Activated effector memory CD4-positive, alpha-beta T cell treated with anti-CD3 and anti-CD28 coated beads, Interleukin-2, amount 50 U/mL, for 16 hours (primary cell): ENCODE measurements at regions not wholly inside any gene's neighbourhood (a gene's known extent, or its start where the extent isn't known, plus 50 kb on each side); places are given as distances from the start of the nearest gene placed in this dataset.

Experiments used
- DNase-seq: peaks from one replicate; pipeline ENCODE4 v3.0.0-alpha.2; 2020

DNA sequence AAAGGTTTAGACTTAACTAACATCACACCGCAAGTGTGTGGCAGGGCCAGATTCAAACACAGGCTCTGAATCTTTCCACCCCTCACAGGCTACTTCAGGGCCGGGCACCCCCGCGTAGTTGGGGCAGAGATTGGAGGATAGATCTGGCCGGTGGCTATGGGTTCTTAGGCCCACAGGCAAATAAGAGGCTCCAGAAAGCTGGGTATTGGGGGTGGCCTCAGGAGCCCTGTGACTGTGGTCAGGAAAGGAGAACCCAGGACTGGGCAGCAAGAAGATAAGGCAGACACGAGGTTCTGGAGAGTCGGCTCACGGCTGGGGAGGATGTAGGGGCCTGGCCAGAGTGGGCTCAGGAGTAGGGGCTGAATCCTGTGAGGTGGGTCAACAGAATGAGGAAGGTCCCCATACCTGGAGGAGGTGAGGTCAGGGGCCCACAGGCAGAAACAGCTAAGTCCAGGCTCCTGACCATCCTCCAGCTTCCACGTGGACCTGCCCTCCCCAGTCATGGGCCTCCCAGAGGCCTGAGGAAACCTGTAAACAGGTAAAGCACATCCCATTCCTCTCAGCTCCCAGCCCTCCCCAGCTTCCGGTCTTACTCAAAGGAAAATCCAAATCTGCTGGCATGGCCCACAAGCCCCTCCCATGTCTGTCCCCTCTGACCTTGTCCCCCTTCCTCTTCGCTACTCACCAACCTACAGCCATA, 306.2 kb downstream of the MATN1 start:
- DNase-seq: peak; percentile 44

DNA sequence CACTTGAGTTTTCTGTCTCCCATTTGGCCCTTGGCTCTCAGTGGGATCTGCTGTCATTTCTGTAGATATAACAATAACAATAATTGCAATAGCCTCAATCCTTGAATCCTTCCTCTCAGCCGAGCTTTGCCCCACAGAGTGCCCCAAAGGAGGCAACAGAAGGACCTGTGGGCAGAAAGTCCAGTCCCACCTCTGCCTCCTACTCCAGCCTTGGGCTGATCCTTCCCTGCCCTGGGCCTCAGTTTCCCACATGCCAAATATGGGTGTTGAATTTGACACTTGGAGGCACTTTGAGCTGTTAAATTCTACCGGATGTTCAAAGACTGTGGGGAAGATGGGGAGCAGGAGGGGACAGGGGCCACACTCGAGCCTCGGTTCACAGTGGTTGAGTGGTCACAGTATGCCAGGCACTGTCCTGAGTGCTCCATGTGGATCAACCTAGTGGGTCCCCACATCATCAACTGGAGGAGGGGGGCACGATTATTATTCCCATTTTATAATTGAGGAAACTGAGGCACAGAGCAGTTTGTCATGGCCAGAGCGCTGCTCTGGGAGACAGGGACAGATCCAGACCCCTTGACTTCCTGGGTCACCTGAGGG, 307.1 kb downstream of the MATN1 start:
- peak; percentile 21 for DNase-seq

DNA sequence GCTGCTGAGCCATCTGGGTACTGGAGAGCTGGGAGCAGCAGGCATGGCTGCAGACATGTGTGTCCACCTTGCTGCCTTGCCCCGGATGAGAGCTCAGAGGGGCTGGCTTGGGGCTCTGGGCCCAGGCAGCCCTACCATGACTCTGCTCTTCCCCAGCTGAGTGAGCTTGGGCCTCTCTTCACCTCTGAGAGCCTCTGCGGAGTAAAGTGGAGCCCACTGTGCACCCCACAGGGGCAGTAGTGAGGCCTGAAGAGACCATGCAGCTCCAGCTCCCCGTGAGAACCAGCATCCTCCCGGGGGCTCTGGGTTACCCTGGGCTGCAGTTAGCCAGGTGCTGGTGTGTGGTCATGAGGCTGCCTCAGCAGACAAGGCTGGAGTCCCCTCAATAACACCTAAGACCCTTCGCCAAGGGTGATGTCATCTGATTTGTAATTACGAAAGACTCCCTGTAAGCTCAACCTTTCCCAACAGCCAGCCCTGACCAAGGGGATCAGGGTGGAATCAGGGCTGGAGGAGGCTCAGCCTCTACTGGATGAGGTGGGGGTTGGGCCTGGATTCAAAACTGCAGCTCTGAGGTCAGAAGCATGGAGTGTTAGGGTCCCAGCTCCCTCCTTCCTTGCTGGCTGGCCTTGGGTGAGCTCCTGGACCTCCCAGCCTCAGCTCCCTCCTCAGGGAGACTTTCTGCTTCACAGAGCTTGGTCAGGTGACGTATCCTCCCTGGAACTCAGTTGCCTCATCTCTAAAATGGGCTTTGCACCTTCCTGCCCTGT, 308.0 kb downstream of the MATN1 start:
- DNase-seq: peak; percentile 24

DNA sequence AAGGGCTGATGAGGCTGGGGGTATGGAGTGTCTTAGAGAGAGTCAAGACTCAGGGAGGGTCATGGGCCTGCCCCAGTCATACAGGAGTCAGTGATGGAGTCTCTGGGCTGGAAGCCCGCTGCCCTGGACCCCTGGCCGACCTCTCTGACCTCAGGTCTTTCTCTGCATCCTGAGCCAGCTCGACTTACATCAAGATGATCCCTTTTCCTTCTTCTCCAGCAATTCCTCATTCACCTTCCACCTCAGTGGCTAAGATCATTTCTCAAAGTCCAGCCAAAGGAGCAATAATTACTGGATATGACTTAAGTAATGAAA, 308.6 kb downstream of the MATN1 start:
- no peak for DNase-seq

DNA sequence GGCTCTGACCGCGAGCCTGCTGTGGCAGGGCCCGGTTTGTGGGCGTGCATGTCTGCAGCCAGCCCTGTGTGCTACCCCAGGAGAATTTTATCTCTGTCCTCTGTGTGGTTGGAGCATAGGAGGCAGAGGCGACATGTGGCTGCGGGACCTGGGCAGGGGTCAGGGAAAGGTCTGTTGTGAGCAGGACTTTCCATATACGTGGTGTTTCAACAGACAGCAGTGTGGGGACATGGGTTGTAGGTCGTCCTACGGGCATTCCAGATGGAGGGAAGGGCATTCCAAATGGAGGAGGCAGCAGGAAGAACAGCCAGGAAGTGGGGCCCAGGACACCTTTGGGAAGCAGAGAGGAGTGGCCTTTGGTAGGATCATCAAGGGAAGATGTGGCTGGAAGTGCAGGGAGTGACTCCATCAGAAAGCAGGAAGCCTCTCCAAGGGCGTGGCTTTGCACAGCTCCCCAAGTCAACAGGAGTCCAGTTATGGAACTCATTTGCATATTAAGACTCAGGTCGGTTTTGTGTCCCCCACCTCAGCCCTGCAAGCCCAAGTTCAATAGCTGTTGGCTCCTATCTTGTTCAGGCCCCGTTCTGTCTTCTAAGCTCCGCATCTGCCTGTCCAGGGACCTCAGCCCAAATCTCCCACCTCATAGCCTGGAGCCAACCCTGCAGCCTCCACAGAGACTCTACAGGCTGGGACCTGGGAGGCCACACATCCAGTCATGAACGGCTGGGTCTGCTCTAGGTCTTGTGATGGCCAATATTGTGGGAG, 309.1 kb downstream of the MATN1 start:
- peak; percentile 27 for DNase-seq

DNA sequence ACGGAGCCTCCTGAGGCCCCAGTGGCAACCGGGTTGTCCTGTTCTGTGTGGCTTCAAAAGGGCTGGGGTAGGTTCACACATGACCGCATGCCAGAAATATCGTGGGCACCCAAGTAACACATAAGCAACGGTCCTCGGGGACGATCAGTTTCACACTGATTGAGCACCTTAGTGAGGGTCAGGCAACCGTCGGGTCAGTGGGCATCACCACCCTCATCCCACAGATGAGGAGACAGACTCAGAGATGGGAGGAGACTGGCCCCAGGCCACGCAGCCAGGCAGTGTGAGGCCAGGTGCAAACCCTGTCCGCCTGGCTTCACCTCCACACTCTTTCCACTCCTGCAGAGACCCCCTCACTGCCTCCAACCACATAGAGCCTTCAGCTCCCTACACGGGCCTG, 309.8 kb downstream of the MATN1 start:
- DNase-seq: peak; percentile 47

DNA sequence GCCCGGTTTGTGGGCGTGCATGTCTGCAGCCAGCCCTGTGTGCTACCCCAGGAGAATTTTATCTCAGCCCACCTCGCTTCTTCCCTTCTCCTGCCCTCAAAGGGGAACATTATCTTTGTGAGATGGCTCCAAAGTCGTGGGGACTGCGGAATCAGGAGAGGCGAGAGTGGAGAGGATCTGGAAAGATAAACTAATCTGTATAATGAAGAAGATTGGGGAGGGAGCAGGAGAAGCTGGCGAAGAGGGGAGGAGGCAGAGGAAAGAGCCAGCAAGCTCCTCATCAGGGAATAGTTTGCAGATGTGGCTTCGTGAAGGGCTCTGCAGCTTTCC, 310.3 kb downstream of the MATN1 start:
- peak; percentile 27 for DNase-seq

DNA sequence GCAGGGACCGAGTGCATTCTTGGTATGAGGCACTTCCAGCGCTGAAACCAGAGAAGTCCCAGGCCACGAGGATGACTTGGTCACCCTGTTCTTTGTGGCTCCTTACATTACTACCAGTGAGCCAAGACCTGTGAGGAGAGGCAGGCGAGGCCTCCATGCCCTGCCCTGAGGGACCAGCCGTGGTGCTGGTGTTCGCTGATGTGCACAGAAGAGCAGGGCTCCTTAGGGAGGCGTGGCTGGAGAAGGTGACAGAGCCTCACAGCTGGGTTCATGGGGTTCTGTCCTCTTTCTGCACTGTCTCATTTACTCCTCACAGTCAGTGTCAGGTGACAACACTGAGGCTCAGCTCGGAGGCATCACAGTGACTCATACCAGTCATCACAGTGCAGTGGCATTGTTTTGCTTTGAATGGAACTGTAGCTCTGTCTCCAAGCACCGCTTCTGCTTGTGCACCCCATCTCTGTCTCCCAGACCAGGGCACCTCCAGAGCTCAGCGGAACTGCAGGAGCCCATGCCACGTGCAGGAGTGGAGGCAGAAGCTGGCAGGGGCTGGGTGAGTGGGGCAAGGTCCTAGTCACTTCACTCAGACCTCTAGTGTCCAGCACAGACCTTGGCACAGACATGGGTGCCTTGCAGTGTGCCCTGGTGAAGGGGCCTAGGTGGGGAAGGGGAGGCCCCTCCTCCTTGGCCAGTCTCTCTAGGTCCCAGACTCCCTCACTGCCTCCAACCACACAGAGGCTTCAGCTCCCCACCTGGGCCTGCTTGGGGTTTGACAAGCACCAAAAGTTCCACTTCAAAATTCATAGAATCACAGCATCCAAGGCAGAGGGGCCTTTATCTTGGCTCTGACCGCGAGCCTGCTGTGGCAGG, 310.9 kb downstream of the MATN1 start:
- DNase-seq: peak; percentile 42

DNA sequence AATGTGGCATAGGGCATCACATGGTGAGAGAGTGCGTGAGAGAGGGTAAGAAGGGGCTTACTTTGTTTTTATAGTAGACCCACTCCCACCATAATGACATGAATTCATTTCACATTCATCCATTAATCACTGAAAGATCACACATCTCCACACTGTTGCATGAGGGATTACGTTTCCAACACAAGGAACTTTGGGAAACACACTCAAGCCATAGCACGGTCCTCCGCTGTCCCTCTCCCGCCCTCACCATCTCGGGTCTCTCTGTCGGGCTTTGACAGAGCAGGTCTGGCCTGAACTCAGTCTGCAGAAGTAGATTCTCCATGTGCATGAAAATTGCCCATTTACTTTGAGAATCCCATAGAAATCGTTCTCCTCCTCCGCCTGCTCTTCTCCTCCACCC, 312.2 kb downstream of the MATN1 start:
- DNase-seq: peak; percentile 24

DNA sequence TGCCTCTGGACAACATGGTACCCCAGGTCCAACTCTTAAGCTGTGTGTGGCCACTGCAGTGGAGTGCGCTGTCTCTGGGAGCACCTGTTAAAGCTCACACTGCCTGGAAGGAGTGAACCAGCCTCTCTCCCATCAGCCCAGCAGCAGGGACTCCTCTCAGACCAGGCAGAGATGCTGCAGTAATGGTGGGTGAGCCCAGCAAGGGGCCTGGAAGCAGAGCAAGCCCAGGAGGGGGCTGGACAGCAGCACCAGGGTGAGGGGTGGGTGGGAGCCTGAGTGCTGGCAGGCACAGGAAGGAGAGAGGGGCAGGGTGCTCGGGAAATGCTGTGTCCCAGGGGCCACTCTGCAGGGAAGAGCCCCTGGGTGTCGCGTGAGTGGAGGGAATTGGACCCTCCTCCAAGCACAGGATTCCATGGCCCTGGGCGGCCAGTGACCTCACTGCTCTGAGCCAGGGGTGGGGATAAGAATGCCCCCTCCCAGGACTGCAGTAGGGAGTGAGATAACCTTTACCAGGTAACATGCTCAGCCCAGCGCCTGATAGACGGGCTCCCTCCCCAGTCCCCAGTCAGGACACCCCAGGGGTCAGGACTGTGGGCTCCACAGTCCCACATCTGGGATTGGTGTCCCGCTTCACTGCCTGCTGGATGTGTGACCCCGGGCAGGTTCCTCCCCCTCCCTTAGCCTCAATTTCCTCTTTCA, 313.1 kb downstream of the MATN1 start:
- peak; percentile 27 for DNase-seq

DNA sequence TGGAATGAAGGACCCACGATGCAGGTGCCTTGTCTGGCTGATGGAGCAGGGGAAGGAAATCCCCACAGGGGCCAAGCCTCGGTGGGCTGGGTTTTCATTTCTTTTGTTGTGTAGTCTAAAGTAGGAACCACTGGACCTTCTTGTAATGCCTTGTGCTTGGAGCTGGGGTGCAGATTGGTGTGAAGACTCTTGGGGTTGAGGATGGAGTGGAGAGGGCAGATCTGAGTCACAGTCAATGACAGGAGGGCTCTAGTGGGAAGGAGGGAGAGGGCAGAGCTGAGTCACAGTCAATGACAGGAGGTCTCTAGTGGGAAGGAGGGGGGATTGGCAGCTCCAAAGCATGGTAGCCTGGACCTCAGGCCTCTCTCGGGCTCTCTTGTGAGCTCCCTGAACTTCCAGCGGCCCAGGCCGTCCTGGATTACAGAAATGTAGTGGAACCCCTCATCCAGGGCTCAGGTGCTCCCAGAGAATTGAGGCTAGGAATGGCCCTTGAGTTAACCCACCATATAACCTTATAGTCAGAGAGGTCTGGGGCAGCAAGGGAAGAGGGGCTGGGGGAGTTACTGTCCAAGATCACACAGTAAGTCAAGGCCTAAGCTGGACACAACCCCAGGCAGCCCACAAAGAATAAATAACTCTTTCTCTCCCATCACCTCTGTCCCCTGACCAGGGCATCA, 313.8 kb downstream of the MATN1 start:
- DNase-seq: peak; percentile 25

DNA sequence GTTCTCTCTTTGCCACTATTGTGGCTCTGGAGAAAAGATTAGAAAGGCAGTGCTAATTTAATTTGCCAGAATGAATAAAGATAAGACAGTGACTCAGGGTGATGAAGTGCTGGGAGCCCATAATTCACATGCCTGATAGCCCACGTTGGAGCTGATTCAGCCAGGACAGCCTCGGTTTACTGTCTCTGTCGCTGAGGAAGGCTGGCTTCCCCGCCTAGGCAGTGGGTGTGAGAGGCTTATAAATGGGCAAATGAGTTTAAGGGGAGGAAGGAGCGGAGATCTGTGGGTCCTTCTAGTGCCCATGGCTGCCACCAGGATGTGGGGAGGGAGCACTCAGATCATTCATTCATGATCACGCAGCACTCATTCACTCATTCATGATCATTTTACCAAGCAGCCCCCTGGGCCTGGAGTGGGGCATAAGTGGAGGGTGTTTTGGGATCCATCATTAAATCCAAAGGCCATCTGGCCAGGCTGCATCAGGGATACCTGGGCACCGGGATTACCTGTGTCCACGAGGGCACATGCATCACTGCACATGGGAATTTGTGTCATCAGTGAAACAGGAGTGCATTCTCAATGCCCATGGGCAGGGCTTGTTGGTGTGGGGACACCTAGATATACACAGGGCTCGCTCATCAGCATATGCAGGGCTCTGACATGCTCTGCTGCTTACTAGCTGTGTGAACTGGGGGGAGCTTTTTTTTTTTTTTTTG, 315.4 kb downstream of the MATN1 start:
- peak; percentile 27 for DNase-seq

DNA sequence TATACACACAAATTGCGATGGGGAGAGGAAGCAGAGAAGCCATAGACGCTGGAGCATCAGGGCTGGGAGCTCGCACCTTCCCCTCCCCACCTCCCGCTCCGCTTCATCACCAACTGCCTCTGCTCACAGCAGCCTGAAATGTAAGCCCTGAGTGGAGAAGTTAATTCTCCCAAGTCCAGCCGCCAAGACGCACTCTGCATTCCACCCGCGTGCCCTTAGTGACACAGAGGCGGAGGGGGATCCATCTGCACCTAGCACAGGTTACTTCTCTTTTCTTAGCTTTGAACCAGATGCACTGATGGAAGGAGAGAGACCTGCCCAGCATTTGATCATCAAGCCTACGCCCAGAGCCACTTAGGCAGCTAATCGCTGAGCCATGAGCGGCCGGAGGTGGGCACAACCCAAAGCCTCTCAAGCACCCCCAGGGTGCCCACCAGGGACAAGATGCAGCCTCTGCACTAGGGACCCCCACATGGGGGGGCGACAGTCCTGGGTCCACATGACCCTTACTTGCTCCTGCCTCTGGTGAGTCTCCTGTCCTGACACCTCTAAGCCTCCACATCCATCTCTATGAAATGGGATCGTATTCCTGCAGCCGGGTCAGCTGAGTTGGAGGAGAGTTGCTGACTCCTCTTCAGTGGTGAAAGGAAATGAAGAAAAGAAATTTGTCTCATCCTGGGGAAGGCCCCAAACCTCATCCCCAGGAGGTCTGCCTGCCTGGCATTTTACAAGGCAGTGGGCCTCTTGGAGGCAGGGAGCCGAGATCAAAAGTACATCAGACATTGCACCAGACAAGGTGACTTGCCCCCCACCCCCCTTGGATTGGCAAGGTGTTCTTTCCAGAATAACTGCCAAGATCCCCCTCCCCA, 316.2 kb downstream of the MATN1 start:
- DNase-seq: peak; percentile 43

DNA sequence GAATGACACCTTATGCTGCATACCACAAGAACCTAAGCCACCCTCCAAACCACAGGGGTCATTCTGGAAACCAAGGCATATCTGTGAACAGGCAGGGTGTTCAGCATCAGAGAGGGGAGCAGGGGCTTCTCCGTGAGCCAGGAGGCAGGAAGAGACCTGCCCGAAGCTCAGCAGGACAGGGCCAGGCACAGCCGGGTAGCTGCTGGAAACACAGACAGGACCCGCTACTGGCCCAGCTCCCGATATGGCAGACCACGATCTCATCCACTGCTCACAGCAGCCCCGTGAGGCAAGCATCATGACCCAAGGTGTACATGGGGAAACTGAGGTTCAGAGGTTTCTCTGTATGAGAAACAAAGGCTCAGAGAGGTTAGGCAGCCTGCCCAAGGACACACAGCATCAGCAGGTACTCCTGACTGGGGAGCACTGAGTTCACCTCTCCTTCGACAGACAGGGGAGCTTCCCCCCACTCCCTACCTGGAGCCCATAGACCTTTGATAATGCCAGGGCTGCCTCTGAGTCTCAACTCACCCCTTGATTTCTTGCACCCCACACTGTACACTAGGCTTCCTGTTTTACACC, 317.7 kb downstream of the MATN1 start:
- peak; percentile 12 for DNase-seq

DNA sequence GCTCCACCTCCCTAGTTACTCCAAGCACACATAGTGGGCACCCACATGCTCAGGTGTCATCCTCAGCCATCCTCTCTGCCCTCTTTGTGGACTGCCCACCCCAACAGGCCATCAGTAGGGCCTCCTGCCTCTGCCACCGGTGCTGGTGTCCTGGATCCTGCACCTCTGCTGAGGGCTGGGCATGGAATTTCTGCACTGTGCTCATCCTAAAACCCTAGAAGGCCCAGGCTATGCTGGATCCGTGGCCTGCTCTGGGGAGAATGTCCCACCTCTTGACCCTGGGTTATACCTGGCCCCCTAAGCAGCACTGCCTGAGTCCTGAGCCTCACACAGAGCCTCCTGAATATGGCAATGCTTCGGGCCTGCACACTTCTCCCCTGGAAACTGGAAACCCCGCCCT, 318.3 kb downstream of the MATN1 start:
- peak; percentile 38 for DNase-seq

DNA sequence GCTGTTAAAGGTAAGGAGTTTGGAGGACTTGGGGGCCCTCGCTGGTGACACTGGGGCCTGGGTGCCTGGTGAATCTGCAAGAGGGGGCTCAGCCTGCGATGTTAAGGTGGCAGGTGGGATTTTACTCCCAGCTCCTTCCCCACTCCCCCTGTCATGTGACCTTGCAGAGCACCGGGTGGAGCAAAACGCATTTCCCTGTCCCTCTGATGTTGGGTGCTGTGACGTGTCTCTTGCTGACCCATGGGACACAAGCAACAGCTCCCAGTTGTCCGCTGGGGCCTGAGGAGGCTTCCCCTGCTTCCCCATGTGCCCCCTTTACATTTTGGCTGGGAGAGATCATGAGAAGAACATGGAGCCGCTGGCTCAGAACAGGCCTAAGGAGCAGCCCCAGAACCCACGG, 319.0 kb downstream of the MATN1 start:
- peak; percentile 38 for DNase-seq

DNA sequence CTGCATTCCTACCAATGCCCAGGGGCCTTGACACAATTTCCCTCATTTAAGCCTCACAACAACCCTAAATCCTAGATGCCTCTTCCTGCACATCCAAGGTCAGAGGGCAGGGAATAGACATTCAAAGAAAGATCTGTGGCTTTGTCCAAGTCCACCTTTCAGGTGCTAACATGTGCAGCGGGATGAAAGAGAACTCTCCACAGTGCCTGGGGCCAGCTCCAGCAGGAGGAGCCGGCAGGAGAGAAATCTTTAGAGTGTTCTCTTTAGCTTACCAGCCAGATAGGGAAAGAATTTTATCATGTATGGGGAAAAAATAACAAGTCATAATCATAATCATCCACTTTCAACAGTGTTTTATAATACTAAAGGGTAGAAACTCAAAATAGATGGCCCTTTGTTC, 319.7 kb downstream of the MATN1 start:
- DNase-seq: peak; percentile 14

DNA sequence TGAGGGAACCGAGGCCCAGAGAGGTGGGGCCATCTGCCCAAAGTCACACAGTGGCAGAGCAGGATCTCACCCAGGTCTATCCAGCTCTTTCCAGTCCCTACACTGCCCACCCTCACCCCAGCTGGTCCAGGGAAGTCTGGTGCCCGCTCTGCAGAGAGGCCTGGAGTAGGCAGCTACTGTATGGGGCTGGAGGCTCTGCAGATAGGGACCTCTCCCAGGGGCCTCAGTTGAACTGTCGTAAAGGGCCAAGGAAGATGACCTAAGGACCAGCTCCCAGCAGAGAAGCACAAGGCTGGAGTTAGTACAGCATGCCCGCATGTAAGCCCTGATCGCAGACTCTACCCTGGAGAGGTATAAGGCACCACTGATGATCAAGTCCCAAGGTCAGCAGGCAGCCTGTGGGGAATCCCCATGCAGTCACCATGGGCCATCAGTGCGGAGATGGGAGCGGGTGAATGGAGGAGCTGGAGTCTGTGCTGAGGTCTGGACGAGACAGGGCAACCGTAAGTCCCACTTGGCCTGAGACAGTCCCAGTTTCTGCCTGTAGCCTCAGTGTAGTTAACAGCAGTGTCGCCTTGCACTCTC, 320.2 kb downstream of the MATN1 start:
- DNase-seq: peak; percentile 48

DNA sequence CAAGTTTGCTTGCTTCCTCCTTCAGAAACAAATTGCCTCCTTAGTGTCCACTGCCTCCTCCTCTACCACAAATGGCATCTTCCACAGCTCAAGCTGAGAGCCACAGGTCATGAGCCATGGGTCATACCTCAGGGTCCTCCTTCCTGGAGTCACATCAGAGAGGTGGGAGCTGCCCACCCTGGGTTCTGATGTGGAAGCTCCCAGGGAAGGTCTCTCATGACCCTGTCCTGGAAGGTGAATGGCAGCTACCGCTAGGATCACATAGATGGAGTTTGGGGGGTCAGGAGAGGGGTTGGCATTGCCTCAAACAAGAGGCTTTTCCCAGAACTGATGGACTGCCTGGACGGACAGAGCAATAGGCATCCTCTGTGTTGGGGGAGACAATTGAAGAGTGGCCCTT, 321.4 kb downstream of the MATN1 start:
- peak; percentile 37 for DNase-seq
